A673 (cell line): ENCODE measurements at regions not wholly inside any gene's neighbourhood (a gene's known extent, or its start where the extent isn't known, plus 50 kb on each side); places are given as distances from the start of the nearest gene placed in this dataset.

ENCODE experiments used
- BruUV-seq: library from RNA; stranded (reverse); fragments of 400-500 nt; replicated peaks from 2 replicates; lab custom pipeline; 2021; lab: Mats Ljungman, UMichigan
- CTCF ChIA-PET: fragments of 300-600 bp; sonication (Branson Sonifier 250); formaldehyde crosslinking; loops from one replicate; lab custom pipeline; 2022; ENCODE audit warnings: antibody characterized with exemption; lab: Charles Lee
- POLR2A ChIA-PET: fragments of 300-600 bp; sonication (Branson Sonifier 250); formaldehyde crosslinking; loops from one replicate; lab custom pipeline; 2022; ENCODE audit warnings: antibody characterized with exemption; ENCODE audit not compliant: low non-redundant PET; lab: Charles Lee
- DNase-seq: peaks from one replicate; pipeline ENCODE4 v3.0.0-alpha.2; 2015; ENCODE audit warnings: low spot score
- H3K27ac ChIP-seq: fragments of 200-600 bp; sonication (generic); 2 replicates; pipeline ENCODE4 v1.5.1; 2016; ENCODE audit warnings: mixed run types, low read depth, mild to moderate bottlenecking, mixed read lengths, antibody characterized with exemption, low read length; ENCODE audit not compliant: poor library complexity, severe bottlenecking
- H3K27me3 ChIP-seq: fragments of 200-600 bp; sonication (generic); replicated peaks from 2 replicates; pipeline ENCODE4 v1.6.1; 2017; ENCODE audit warnings: mixed run types, low read depth, mild to moderate bottlenecking, mixed read lengths, antibody characterized with exemption, low read length; ENCODE audit not compliant: insufficient read depth, poor library complexity
- H3K36me3 ChIP-seq: fragments of 200-600 bp; sonication (generic); 2 replicates; pipeline ENCODE4 v1.6.1; 2016; ENCODE audit warnings: mixed run types, mild to moderate bottlenecking, mixed read lengths, antibody characterized with exemption, low read length; ENCODE audit not compliant: insufficient read depth, poor library complexity, severe bottlenecking
- H3K4me1 ChIP-seq: fragments of 200-600 bp; sonication (generic); 2 replicates; pipeline ENCODE4 v1.6.1; 2017; ENCODE audit warnings: mixed run types, mild to moderate bottlenecking, mixed read lengths, antibody characterized with exemption, low read length; ENCODE audit not compliant: insufficient read depth, poor library complexity, severe bottlenecking
- H3K4me3 ChIP-seq: fragments of 200-600 bp; sonication (generic); 2 replicates; pipeline ENCODE4 v1.5.1; 2016; ENCODE audit warnings: low read depth, mixed run types, mild to moderate bottlenecking, mixed read lengths, low read length; ENCODE audit not compliant: poor library complexity, severe bottlenecking
- H3K9me3 ChIP-seq: fragments of 200-600 bp; sonication (generic); 2 replicates; pipeline ENCODE4 v1.6.1; 2016; ENCODE audit warnings: mixed run types, low read depth, mild to moderate bottlenecking, mixed read lengths, antibody characterized with exemption, low read length; ENCODE audit not compliant: poor library complexity, severe bottlenecking
- EZH2 ChIP-seq: fragments of 200-600 bp; sonication (generic); IDR thresholded peaks from 2 replicates; pipeline ENCODE4 v1.6.1; 2017; ENCODE audit warnings: borderline replicate concordance, low read depth, mild to moderate bottlenecking, mixed read lengths, antibody characterized with exemption, low read length; ENCODE audit not compliant: poor library complexity, severe bottlenecking
- intact Hi-C: fragments of 100-400 bp; cut with micrococcal nuclease; formaldehyde crosslinking; loops from one replicate; pipeline ENCODE4 v1.10.0; 2022; ENCODE audit not compliant: unreplicated experiment
- TF ChIP-seq, protein P1 (sequence below): fragments of 300-800, 200-600 bp; sonication (generic); conservative IDR thresholded peaks from 2 replicates; pipeline ENCODE4 v1.5.1; 2017; ENCODE audit warnings: low read depth, mild to moderate bottlenecking, antibody characterized with exemption, low read length, moderate library complexity, mixed read lengths

- Histone ChIP-seq H3K4me1 (no peaks in the 10 kb centered on the region), H3K27me3 (no peaks in the 10 kb centered on the region), H3K27ac (no peak overlapping the region), H3K9me3 (no peaks in the 10 kb centered on the region), H3K4me3 (no peak overlapping the region), H3K36me3 (no peaks in the 10 kb centered on the region)
- intact Hi-C loops: no loop called here
- DNase-seq: no peak
- ChIA-PET CTCF (no interaction called here), POLR2A (no interaction called here)
- BruUV-seq: no TSS peak
- no peak for TF ChIP-seq EZH2
- TF ChIP-seq, protein P1, sequence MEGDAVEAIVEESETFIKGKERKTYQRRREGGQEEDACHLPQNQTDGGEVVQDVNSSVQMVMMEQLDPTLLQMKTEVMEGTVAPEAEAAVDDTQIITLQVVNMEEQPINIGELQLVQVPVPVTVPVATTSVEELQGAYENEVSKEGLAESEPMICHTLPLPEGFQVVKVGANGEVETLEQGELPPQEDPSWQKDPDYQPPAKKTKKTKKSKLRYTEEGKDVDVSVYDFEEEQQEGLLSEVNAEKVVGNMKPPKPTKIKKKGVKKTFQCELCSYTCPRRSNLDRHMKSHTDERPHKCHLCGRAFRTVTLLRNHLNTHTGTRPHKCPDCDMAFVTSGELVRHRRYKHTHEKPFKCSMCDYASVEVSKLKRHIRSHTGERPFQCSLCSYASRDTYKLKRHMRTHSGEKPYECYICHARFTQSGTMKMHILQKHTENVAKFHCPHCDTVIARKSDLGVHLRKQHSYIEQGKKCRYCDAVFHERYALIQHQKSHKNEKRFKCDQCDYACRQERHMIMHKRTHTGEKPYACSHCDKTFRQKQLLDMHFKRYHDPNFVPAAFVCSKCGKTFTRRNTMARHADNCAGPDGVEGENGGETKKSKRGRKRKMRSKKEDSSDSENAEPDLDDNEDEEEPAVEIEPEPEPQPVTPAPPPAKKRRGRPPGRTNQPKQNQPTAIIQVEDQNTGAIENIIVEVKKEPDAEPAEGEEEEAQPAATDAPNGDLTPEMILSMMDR: no peak
These were observed 170.5 kb downstream of the DMRTA1 start for GRCh38 chr9:22617156-22617555.

DNA sequence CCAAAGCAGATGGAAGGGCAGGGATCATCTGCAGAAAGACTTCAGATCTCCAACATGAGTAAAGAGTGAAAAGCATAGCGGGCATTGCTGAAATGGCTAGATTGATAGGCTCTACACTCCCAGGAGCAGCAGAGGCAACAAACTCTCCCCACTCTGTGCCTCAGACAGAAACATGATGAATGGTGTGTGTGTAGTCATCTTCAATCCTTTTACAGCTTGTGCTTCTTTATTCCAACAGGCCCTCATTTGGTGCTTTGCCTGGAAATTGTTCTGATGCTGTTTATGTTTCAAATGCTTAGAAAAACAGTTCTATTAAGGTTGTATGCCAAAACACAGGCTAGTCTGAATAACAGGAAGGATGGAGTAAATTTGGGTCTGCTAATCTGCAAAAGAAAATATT, 176.2 kb downstream of the DMRTA1 start:
- Histone ChIP-seq H3K36me3 (no peaks in the 10 kb centered on the region), H3K27ac (no peak overlapping the region), H3K27me3 (no peaks in the 10 kb centered on the region), H3K4me3 (no peak overlapping the region), H3K9me3 (no peaks in the 10 kb centered on the region), H3K4me1 (no peaks in the 10 kb centered on the region)
- no peak for DNase-seq
- CTCF ChIA-PET: no interaction called here
- intact Hi-C loops: no loop called here
- POLR2A ChIA-PET: no interaction called here
- TF ChIP-seq, protein P1: no peak
- no peak for TF ChIP-seq EZH2
- no TSS peak for BruUV-seq

- Histone ChIP-seq H3K27ac (no peak overlapping the region), H3K27me3 (no peaks in the 10 kb centered on the region), H3K4me1 (no peaks in the 10 kb centered on the region), H3K9me3 (no peaks in the 10 kb centered on the region), H3K4me3 (no peak overlapping the region), H3K36me3 (no peaks in the 10 kb centered on the region)
- ChIA-PET POLR2A (no interaction called here), CTCF (no interaction called here)
- intact Hi-C loops: no loop called here
- no peak for TF ChIP-seq EZH2
- TF ChIP-seq, protein P1: no peak
- no peak for DNase-seq
- no TSS peak for BruUV-seq
These were observed 176.6 kb downstream of the DMRTA1 start for GRCh38 chr9:22623236-22623635.
